ENCODE measurements at regions not wholly inside any gene's neighbourhood (a gene's known extent, or its start where the extent isn't known, plus 50 kb on each side); places are given as distances from the start of the nearest gene placed in this dataset.
A peak's percentile ranks its signal among the peaks of the same experiment; 100 is the strongest.

- no peak for TF ChIP-seq ZNF518A (tag by site-specific recombination; conservative IDR thresholded peaks at IDR 0.05; ENCODE audit: low read depth)
- TF ChIP-seq ZNF830 (tag by site-specific recombination; IDR thresholded peaks at IDR 0.05; ENCODE audit: low read depth), result no peak
- no peak for TF ChIP-seq HOXC10 (CRISPR knock-in tag; IDR thresholded peaks at IDR 0.05)
These were observed 53.2 kb upstream of the CDON start (continued) for GRCh38 chr11:126115816-126116331.

- no peaks in the 10 kb centered on the region for H3K36me3 ChIP-seq (ENCODE audit: control insufficient read depth in 2 of 2, insufficient read depth in 1 of 2, low read length in 2 of 2)
- ChIA-PET POLR2A (interaction anchor here (1.5 to 2.5 kb wide), 4 partner anchors 11 to 53 kb away, joined by 3 to 11 read pairs (median 5); no protein-coding TSS in a partner anchor), CTCF (interaction anchor here (0.6 to 0.9 kb wide), 5 partner anchors 9 to 82 kb away, joined by 3 to 4 read pairs (median 3); no protein-coding TSS in a partner anchor)
- peaks cover 24% of the 10 kb centered on the region for H3K4me1 ChIP-seq (ENCODE audit: control insufficient read depth, insufficient read depth, low read length)
- no peak overlapping the region for H3K4me3 ChIP-seq (ENCODE audit: low read depth, low read length)
- peak overlapping the region; percentile 52 for H3K27ac ChIP-seq (ENCODE audit: extremely low read depth, low read depth, low read length)
- H3K9me3 ChIP-seq (ENCODE audit: control insufficient read depth, insufficient read depth, low read depth, low read length), result no peaks in the 10 kb centered on the region
- peak; percentile 59; the same call in 1 of the 2 replicates for TF ChIP-seq ZNF600 (tag by site-specific recombination; IDR thresholded peaks at IDR 0.05)
- TF ChIP-seq ZBTB6 (tag by site-specific recombination; IDR thresholded peaks at IDR 0.05), result no peak
- no peak for TF ChIP-seq ZNF23 (tag by site-specific recombination; IDR thresholded peaks at IDR 0.05; ENCODE audit: borderline replicate concordance)
- TF ChIP-seq ZNF398 (tag by site-specific recombination; IDR thresholded peaks at IDR 0.05), result no peak
- no peak for TF ChIP-seq PRDM4 (tag by site-specific recombination; IDR thresholded peaks at IDR 0.05)
- TF ChIP-seq HOXC10 (CRISPR knock-in tag; IDR thresholded peaks at IDR 0.05), result no peak
- TF ChIP-seq SCRT1 (tag by site-specific recombination; IDR thresholded peaks at IDR 0.05; ENCODE audit: borderline replicate concordance), result no peak
- peak; percentile 71 for TF ChIP-seq ZNF341 (tag by site-specific recombination; IDR thresholded peaks at IDR 0.05; ENCODE audit: low read depth)
- TF ChIP-seq ZNF335 (tag by site-specific recombination; conservative IDR thresholded peaks at IDR 0.05), result no peak
- TF ChIP-seq OSR2 (tag by site-specific recombination; IDR thresholded peaks at IDR 0.05), result peak; percentile 52; the same call in 1 of the 2 replicates
- no peak for TF ChIP-seq ZNF449 (tag by site-specific recombination; IDR thresholded peaks at IDR 0.05)
- no peak for TF ChIP-seq ZSCAN18 (tag by site-specific recombination; IDR thresholded peaks at IDR 0.05)
- TF ChIP-seq ZNF513 (tag by site-specific recombination; IDR thresholded peaks at IDR 0.05), result no peak
- TF ChIP-seq ZNF2 (tag by site-specific recombination; IDR thresholded peaks at IDR 0.05), result no peak
- no peak for TF ChIP-seq ZNF645 (tag by site-specific recombination; IDR thresholded peaks at IDR 0.05)
- peak; percentile 66 for TF ChIP-seq ZBTB48 (tag by site-specific recombination; IDR thresholded peaks at IDR 0.05)
- no peak for TF ChIP-seq KLF8 (tag by site-specific recombination; IDR thresholded peaks at IDR 0.05)
These were observed 52.4 kb upstream of the CDON start for GRCh38 chr11:126115127-126115495.

All from HEK293 (cell line).